GM12878 (cell line): ENCODE measurements at regions not wholly inside any gene's neighbourhood (a gene's known extent, or its start where the extent isn't known, plus 50 kb on each side); places are given as distances from the start of the nearest gene placed in this dataset.

Source experiments
- ATAC-seq: fragments of 200-7000 bp; cut with Tn5 transposase; 3 replicates; pipeline ENCODE4 v1.9.1; 2020; ENCODE audit warnings: mild to moderate bottlenecking, moderate library complexity
- BruUV-seq: library from RNA; stranded (reverse); fragments of 400-500 nt; replicated peaks from 2 replicates; lab custom pipeline; 2021; lab: Mats Ljungman, UMichigan
- CTCF ChIA-PET: fragments of 300-600 bp; sonication (Branson Sonifier 250); formaldehyde crosslinking; extraction: SDS; loops from one replicate; lab custom pipeline; 2021; ENCODE audit warnings: inconsistent platforms; lab: Yijun Ruan, JAX
- POLR2A ChIA-PET: fragments of 350-600 bp; formaldehyde crosslinking; extraction: SDS; loops from one replicate; lab custom pipeline; 2021; ENCODE audit warnings: inconsistent platforms; lab: Charles Lee
- RAD21 ChIA-PET: fragments of 300-600 bp; sonication (Branson Sonifier 250); formaldehyde crosslinking; loops from one replicate; lab custom pipeline; 2023; ENCODE audit warnings: antibody characterized with exemption; ENCODE audit not compliant: unreplicated experiment; lab: Charles Lee
- SMC1A ChIA-PET: fragments of 300-600 bp; sonication (Branson Sonifier 250); formaldehyde crosslinking; loops from one replicate; lab custom pipeline; 2023; ENCODE audit not compliant: unreplicated experiment, uncharacterized antibody; lab: Charles Lee
- DNase-seq: peaks from one replicate; pipeline ENCODE4 v3.0.0-alpha.2; 2011; ENCODE audit warnings: low read depth, low spot score
- FAIRE-seq: peaks from 3 replicates; lab custom pipeline; 2011; peaks lifted over from hg19 to GRCh38; lab: Jason Lieb, UNC
- H2AFZ ChIP-seq: 2 replicates; pipeline ENCODE4 v1.6.0; 2011; ENCODE audit warnings: low read depth, low read length, control low read depth; ENCODE audit not compliant: control insufficient read depth
- H3K27ac ChIP-seq: 2 replicates; pipeline ENCODE4 v1.5.1; 2011; ENCODE audit warnings: control low read depth; ENCODE audit not compliant: control insufficient read depth, insufficient read depth
- H3K27me3 ChIP-seq, 2 experiments: replicated peaks in 1 of 2; 2 replicates each; pipeline versions ENCODE4 v1.6.0 to v1.6.1; 2011; ENCODE audit warnings: low read length in 1 of 2; ENCODE audit not compliant: control insufficient read depth in 2 of 2, insufficient read depth in 2 of 2
- H3K36me3 ChIP-seq, 2 experiments: 2 replicates each; pipeline ENCODE4 v1.5.1; 2011; ENCODE audit warnings: low read length in 1 of 2; ENCODE audit not compliant: control insufficient read depth in 2 of 2, insufficient read depth in 2 of 2
- H3K4me1 ChIP-seq: 2 replicates; pipeline ENCODE4 v1.6.1; 2011; ENCODE audit warnings: mild to moderate bottlenecking, low read length, moderate library complexity, mixed read lengths; ENCODE audit not compliant: control insufficient read depth, insufficient read depth
- H3K4me2 ChIP-seq: 2 replicates; pipeline ENCODE4 v1.6.0; 2011; ENCODE audit warnings: control low read depth; ENCODE audit not compliant: control insufficient read depth, insufficient read depth
- H3K4me3 ChIP-seq: fragments of 200-600 bp; sonication (generic); 2 replicates; pipeline ENCODE4 v1.5.1; 2016
- H3K79me2 ChIP-seq: 2 replicates; pipeline ENCODE4 v1.6.0; 2011; ENCODE audit warnings: low read length; ENCODE audit not compliant: control insufficient read depth, insufficient read depth
- H3K9ac ChIP-seq: 2 replicates; pipeline ENCODE4 v1.8.0; 2011; ENCODE audit warnings: low read length, control low read depth, mixed read lengths; ENCODE audit not compliant: control insufficient read depth, insufficient read depth
- H3K9me3 ChIP-seq: replicated peaks from 3 replicates; pipeline ENCODE4 v1.5.1; 2011; ENCODE audit warnings: mild to moderate bottlenecking, low read length; ENCODE audit not compliant: control insufficient read depth, insufficient read depth
- H4K20me1 ChIP-seq: 2 replicates; pipeline ENCODE4 v1.6.0; 2011; ENCODE audit not compliant: control insufficient read depth, insufficient read depth
- CREB1 ChIP-seq: IDR thresholded peaks from 2 replicates; pipeline ENCODE4 v1.6.1; 2012; ENCODE audit warnings: low read depth, mild to moderate bottlenecking, inconsistent platforms
- HDGF ChIP-seq: fragments of 450-650 bp; IDR thresholded peaks from 2 replicates; pipeline ENCODE4 v1.6.1; 2016; ENCODE audit warnings: antibody characterized with exemption
- IKZF2 ChIP-seq, 2 experiments: fragments of 450-650 bp; IDR thresholded peaks; 2 replicates each; pipeline ENCODE4 v1.6.1; 2017; ENCODE audit warnings: mild to moderate bottlenecking in 2 of 2, moderate library complexity in 2 of 2
- RAD21 ChIP-seq: IDR thresholded peaks from 2 replicates; pipeline ENCODE4 v1.6.1; 2011; ENCODE audit warnings: mild to moderate bottlenecking, low read depth, low read length, moderate library complexity; ENCODE audit not compliant: insufficient read depth
- RUNX3 ChIP-seq: IDR thresholded peaks from 2 replicates; pipeline ENCODE4 v1.6.1; 2012; ENCODE audit warnings: low read length, inconsistent platforms
- ZNF24 ChIP-seq: fragments of 450-650 bp; IDR thresholded peaks from 2 replicates; pipeline ENCODE4 v1.6.1; 2017; ENCODE audit warnings: antibody characterized with exemption, mild to moderate bottlenecking
- WGBS: methylation state at CpG from one replicate; pipeline ENCODE4 v1.1.6; 2016; ENCODE audit warnings: low lambda C conversion rate; ENCODE audit not compliant: insufficient replicate concordance, insufficient coverage; ENCODE audit errors: missing lambda C conversion rate; 5-methylcytosine and 5-hydroxymethylcytosine counted together
- in situ Hi-C: fragments of 300-500 bp; cut with MboI; formaldehyde crosslinking; loops from 9 replicates; pipeline ENCODE4 v1.14.3; 2018; ENCODE audit warnings: mixed read lengths
- intact Hi-C: fragments of 100-400 bp; cut with micrococcal nuclease; formaldehyde crosslinking; loops from one replicate; pipeline ENCODE4 v1.14.2; 2022; ENCODE audit not compliant: unreplicated experiment

DNA sequence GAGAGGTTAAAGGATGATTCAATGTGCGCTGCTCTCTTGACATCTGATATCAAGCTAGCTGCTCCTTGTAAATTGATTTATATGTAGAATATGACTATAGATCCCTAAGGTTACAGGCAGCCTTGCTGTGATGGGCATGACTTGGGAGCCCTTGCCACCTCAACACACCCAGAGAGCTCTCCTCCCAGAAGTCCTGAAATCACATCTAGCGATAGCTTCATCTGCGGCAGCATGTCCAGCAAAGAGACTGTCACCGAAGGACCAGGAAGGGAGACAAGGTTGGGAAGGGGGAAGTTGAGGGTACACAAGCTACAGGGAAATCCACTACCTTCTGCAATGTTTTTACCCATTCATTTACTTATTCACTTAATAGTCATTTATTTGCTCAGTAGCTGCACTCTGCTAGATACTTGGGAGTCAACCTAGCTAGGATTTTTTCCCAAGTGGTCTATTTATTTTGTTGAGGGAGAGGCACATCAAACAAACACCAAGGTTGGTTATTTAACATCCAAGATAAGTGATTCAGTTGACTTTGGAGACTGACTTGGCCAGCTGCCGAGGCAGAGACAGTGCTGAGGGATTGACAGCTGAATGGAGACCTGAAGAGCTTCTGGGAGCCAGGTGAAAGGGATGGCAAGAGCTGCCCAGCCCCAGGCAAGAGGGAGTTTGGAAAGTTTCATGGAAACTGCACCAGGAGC, 205.8 kb upstream of the IL12A start (continued):
- TF ChIP-seq RAD21 (no peak), CREB1 (no peak), HDGF (no peak)

DNA sequence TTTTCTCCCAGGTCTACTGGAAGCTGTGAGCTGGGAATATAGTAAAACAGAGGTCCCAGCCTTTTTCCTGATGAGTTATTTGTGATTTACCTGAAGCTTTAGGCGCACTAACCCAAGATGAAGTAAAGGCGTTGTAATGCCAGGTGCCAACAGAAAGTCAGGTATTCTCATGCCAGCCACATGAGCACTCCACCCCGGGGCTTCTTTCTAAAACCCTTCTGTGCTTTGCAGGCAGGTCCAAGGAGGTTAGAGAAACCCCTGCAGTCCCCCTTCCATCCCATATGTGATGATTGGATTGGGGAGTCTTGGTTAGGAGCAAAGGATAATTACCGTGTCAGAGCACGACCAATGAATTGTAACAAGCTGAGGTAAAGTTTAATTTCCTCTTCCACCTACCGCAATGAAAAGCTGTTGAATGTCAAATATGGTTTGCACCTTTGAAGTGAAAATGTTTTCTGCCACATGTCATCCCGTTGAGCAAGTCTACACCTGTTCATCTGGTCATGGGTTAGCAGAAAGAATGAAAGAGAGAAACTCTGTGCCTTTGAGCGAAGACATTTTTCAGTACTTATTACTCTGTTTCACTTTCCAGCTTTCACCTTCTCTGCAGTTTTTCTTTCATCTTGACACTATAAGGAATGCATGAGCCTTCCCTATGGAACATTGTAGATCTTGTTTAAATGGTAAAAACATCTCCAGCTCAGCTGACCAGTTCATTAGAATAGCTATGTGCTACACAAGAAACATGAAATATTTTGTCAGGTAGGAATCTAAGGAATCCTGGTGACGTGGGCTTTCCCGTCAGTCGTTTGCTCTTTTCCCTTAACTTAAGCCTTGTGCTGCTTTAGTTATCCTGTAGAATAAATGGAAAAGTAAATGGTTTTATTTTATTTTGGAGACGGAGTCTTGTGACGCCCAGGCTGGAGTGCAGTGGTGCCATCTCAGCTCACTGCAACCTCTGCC, 204.6 kb upstream of the IL12A start:
- no peak overlapping the region for H3K9ac ChIP-seq
- 49% methylated on average over 13 of the region's 13 CpGs for WGBS
- no peak overlapping the region for H3K4me3 ChIP-seq
- H3K9me3 ChIP-seq, result no peaks in the 10 kb centered on the region
- BruUV-seq, result no TSS peak
- H4K20me1 ChIP-seq, result no peaks in the 10 kb centered on the region
- POLR2A ChIA-PET, result interaction anchor here (1.2 kb wide), 1 partner anchor 17 kb away, joined by 3 read pairs; no protein-coding TSS in a partner anchor
- no peaks in the 10 kb centered on the region for H3K36me3 ChIP-seq
- peak in 1 of 2 experiments; percentile 24; a peak in 1 of 4 replicates for TF ChIP-seq IKZF2 (IDR thresholded peaks at IDR 0.05)
- TF ChIP-seq ZNF24, result no peak
- TF ChIP-seq RUNX3, result peak; percentile 29; the same call in 1 of the 2 replicates
- DNase-seq (peak; percentile 4), ATAC-seq (peak; percentile 72), FAIRE-seq (peak; percentile 83)
- SMC1A ChIA-PET, result interaction anchor here (0.7 to 1.5 kb wide), 4 partner anchors 10 to 131 kb away, joined by 3 to 5 read pairs (median 3); no protein-coding TSS in a partner anchor
- no peaks in the 10 kb centered on the region; the same call in 1 of the 2 replicates for H3K4me1 ChIP-seq
- no peak overlapping the region; the same call in 1 of the 2 replicates for H3K4me2 ChIP-seq
- CTCF ChIA-PET, result interaction anchor here (1.7 to 2.4 kb wide), 3 partner anchors 21 to 519 kb away, joined by 4 to 12 read pairs (median 8); no protein-coding TSS in a partner anchor
- RAD21 ChIA-PET, result no interaction called here
- H3K27ac ChIP-seq, result no peak overlapping the region
- no peaks in the 10 kb centered on the region; a peak in 1 of 4 replicates for H3K27me3 ChIP-seq
- in situ Hi-C loops (no loop called here), intact Hi-C loops (no loop called here)
- H2AFZ ChIP-seq, result no peak overlapping the region
- H3K79me2 ChIP-seq, result no peaks in the 10 kb centered on the region
